ENCODE measurements at regions not wholly inside any gene's neighbourhood (a gene's known extent, or its start where the extent isn't known, plus 50 kb on each side); places are given as distances from the start of the nearest gene placed in this dataset.

DNA sequence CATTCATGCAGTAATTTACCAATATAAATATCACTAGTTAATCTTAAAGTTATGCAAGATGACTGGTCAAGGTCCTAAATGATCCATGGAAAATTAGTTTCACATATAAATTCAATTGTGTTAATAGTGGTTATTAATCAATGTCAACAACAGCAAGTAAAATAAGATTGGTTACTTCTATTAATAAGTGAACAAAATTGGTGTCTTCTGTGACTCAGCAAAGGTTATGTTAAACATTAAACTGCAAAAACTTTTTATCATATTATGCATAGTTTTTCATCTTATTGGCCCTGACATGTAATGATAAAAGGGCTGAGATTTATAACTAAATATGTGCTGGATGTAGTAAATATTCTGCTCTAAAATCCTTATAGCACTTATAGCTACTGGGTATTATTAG, 359.0 kb upstream of the UBE2E3 start:
- no peak for TF ChIP-seq POLR2A (IDR thresholded peaks at IDR 0.05)
- TF ChIP-seq, protein P1, sequence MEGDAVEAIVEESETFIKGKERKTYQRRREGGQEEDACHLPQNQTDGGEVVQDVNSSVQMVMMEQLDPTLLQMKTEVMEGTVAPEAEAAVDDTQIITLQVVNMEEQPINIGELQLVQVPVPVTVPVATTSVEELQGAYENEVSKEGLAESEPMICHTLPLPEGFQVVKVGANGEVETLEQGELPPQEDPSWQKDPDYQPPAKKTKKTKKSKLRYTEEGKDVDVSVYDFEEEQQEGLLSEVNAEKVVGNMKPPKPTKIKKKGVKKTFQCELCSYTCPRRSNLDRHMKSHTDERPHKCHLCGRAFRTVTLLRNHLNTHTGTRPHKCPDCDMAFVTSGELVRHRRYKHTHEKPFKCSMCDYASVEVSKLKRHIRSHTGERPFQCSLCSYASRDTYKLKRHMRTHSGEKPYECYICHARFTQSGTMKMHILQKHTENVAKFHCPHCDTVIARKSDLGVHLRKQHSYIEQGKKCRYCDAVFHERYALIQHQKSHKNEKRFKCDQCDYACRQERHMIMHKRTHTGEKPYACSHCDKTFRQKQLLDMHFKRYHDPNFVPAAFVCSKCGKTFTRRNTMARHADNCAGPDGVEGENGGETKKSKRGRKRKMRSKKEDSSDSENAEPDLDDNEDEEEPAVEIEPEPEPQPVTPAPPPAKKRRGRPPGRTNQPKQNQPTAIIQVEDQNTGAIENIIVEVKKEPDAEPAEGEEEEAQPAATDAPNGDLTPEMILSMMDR (IDR thresholded peaks at IDR 0.05) = no peak

Data from right lobe of liver (tissue), 4 donors.